CD8-positive, alpha-beta memory T cell (primary cell): ENCODE measurements at regions not wholly inside any gene's neighbourhood (a gene's known extent, or its start where the extent isn't known, plus 50 kb on each side); places are given as distances from the start of the nearest gene placed in this dataset.

Experiments used
- CTCF ChIA-PET: fragments of 350-600 bp; sonication (Branson Sonifier 250); formaldehyde crosslinking; loops from one replicate; lab custom pipeline; 2021; ENCODE audit warnings: antibody characterized with exemption; lab: Charles Lee
- POLR2A ChIA-PET: fragments of 350-600 bp; sonication (Branson Sonifier 250); formaldehyde crosslinking; loops from one replicate; lab custom pipeline; 2021; ENCODE audit warnings: antibody characterized with exemption; lab: Charles Lee
- DNase-seq, 5 donors: peaks; one replicate each; pipeline versions ENCODE4 v3.0.0 to v3.0.0-alpha.2; 2020 to 2022; ENCODE audit warnings: mixed read lengths in 1 of 5
- H3K27ac ChIP-seq: one replicate; pipeline ENCODE4 v1.7.0; 2013; ENCODE audit warnings: low read depth, mild to moderate bottlenecking, low read length, moderate library complexity
- H3K27me3 ChIP-seq: 2 replicates; pipeline ENCODE4 v1.7.0; 2013; ENCODE audit warnings: low read length, mild to moderate bottlenecking; ENCODE audit not compliant: insufficient read depth, poor library complexity, severe bottlenecking
- H3K36me3 ChIP-seq: 2 replicates; pipeline ENCODE4 v1.7.0; 2013; ENCODE audit warnings: mild to moderate bottlenecking, low read length, moderate library complexity; ENCODE audit not compliant: insufficient read depth
- H3K4me1 ChIP-seq: 2 replicates; pipeline ENCODE4 v1.7.0; 2013; ENCODE audit warnings: mild to moderate bottlenecking, low read length, moderate library complexity; ENCODE audit not compliant: insufficient read depth
- H3K4me3 ChIP-seq: 2 replicates; pipeline ENCODE4 v1.7.0; 2013; ENCODE audit warnings: mild to moderate bottlenecking, low read length
- H3K9me3 ChIP-seq: 2 replicates; pipeline ENCODE4 v1.7.0; 2013; ENCODE audit warnings: mild to moderate bottlenecking, low read length
- H3K27ac Mint-ChIP-seq, 8 donors: one replicate each; pipeline ENCODE4 v1.8.0; 2020 to 2021; ENCODE audit warnings: mixed read lengths in 8 of 8, mild to moderate bottlenecking in 6 of 8, inconsistent platforms in 3 of 8, moderate library complexity in 3 of 8
- H3K27me3 Mint-ChIP-seq, 2 donors: one replicate each; pipeline ENCODE4 v1.8.0; 2020 to 2021; ENCODE audit warnings: mixed read lengths in 2 of 2, mild to moderate bottlenecking in 1 of 2, moderate library complexity in 1 of 2
- H3K36me3 Mint-ChIP-seq, 3 donors: one replicate each; pipeline ENCODE4 v1.8.0; 2020 to 2021; ENCODE audit warnings: mixed read lengths in 3 of 3, inconsistent platforms in 1 of 3, mild to moderate bottlenecking in 1 of 3
- H3K4me1 Mint-ChIP-seq, 3 donors: one replicate each; pipeline ENCODE4 v1.8.0; 2020 to 2021; ENCODE audit warnings: mixed read lengths in 3 of 3, inconsistent platforms in 1 of 3, mild to moderate bottlenecking in 1 of 3
- H3K4me3 Mint-ChIP-seq, 7 donors: one replicate each; pipeline ENCODE4 v1.8.0; 2020 to 2021; ENCODE audit warnings: mixed read lengths in 7 of 7, mild to moderate bottlenecking in 6 of 7, moderate library complexity in 4 of 7, inconsistent platforms in 2 of 7
- H3K9me3 Mint-ChIP-seq, 5 donors: one replicate each; pipeline ENCODE4 v1.8.0; 2020 to 2022; ENCODE audit warnings: mixed read lengths in 5 of 5, mild to moderate bottlenecking in 3 of 5, moderate library complexity in 2 of 5, inconsistent platforms in 1 of 5

GRCh38 chr2:18198677-18199076, 320.2 kb downstream of the KCNS3 start:
- H3K4me3 ChIP-seq: no peak overlapping the region
- no peaks in the 10 kb centered on the region for H3K4me1 ChIP-seq
- Mint-ChIP-seq H3K9me3 (peaks cover 0 to 4% (median 0%) of the 10 kb centered on the region in 5 donors), H3K27ac (no peak overlapping the region), H3K27me3 (no peaks in the 10 kb centered on the region), H3K4me1 (no peaks in the 10 kb centered on the region), H3K36me3 (no peaks in the 10 kb centered on the region), H3K4me3 (no peak overlapping the region)
- ChIA-PET CTCF (no interaction called here), POLR2A (no interaction called here)
- H3K27ac ChIP-seq: no peak overlapping the region
- H3K36me3 ChIP-seq: no peaks in the 10 kb centered on the region
- H3K27me3 ChIP-seq: no peaks in the 10 kb centered on the region
- no peak for DNase-seq
- no peaks in the 10 kb centered on the region for H3K9me3 ChIP-seq

- no peak overlapping the region for H3K27ac ChIP-seq
- Mint-ChIP-seq H3K27ac (no peak overlapping the region), H3K36me3 (no peaks in the 10 kb centered on the region), H3K27me3 (no peaks in the 10 kb centered on the region), H3K9me3 (no peaks in the 10 kb centered on the region), H3K4me1 (no peaks in the 10 kb centered on the region), H3K4me3 (no peak overlapping the region)
- no peak for DNase-seq
- no peaks in the 10 kb centered on the region for H3K9me3 ChIP-seq
- no peaks in the 10 kb centered on the region for H3K36me3 ChIP-seq
- no peaks in the 10 kb centered on the region for H3K27me3 ChIP-seq
- H3K4me3 ChIP-seq: no peak overlapping the region
- ChIA-PET POLR2A (no interaction called here), CTCF (no interaction called here)
- no peaks in the 10 kb centered on the region for H3K4me1 ChIP-seq
These were observed 315.7 kb downstream of the KCNS3 start for GRCh38 chr2:18194161-18194560.

GRCh38 chr2:18186816-18187613, 308.5 kb downstream of the KCNS3 start:
- Mint-ChIP-seq H3K36me3 (no peaks in the 10 kb centered on the region), H3K9me3 (peaks cover 0 to 4% (median 0%) of the 10 kb centered on the region in 5 donors), H3K4me3 (no peak overlapping the region), H3K27ac (no peak overlapping the region), H3K4me1 (no peaks in the 10 kb centered on the region), H3K27me3 (peaks cover 0 to 11% of the 10 kb centered on the region in 2 donors)
- ChIA-PET CTCF (no interaction called here), POLR2A (no interaction called here)
- H3K27ac ChIP-seq: no peak overlapping the region
- no peaks in the 10 kb centered on the region for H3K4me1 ChIP-seq
- no peaks in the 10 kb centered on the region for H3K9me3 ChIP-seq
- no peak overlapping the region for H3K4me3 ChIP-seq
- H3K36me3 ChIP-seq: no peaks in the 10 kb centered on the region
- no peaks in the 10 kb centered on the region for H3K27me3 ChIP-seq
- no peak for DNase-seq

GRCh38 chr2:18182861-18183260, 304.4 kb downstream of the KCNS3 start:
- Mint-ChIP-seq H3K27me3 (peaks cover 2 to 8% of the 10 kb centered on the region in 2 donors), H3K27ac (no peak overlapping the region), H3K4me1 (no peaks in the 10 kb centered on the region), H3K36me3 (no peaks in the 10 kb centered on the region), H3K9me3 (peaks cover 0 to 7% (median 0%) of the 10 kb centered on the region in 5 donors), H3K4me3 (no peak overlapping the region)
- H3K27ac ChIP-seq: no peak overlapping the region
- ChIA-PET CTCF (no interaction called here), POLR2A (no interaction called here)
- DNase-seq: no peak
- no peaks in the 10 kb centered on the region for H3K27me3 ChIP-seq
- no peaks in the 10 kb centered on the region for H3K9me3 ChIP-seq
- H3K36me3 ChIP-seq: no peaks in the 10 kb centered on the region
- no peaks in the 10 kb centered on the region for H3K4me1 ChIP-seq
- no peak overlapping the region for H3K4me3 ChIP-seq

GRCh38 chr2:18180912-18181311, 302.4 kb downstream of the KCNS3 start:
- DNase-seq: no peak
- peaks cover 2 to 3% of the 10 kb centered on the region in 2 donors for H3K27me3 Mint-ChIP-seq
- ChIA-PET POLR2A (no interaction called here), CTCF (interaction anchor here (0.7 to 1.0 kb wide), 2 partner anchors 10 to 81 kb away, joined by 3 read pairs; no protein-coding TSS in a partner anchor)
- no peaks in the 10 kb centered on the region for H3K27me3 ChIP-seq
- peaks cover 0 to 7% (median 0%) of the 10 kb centered on the region in 5 donors for H3K9me3 Mint-ChIP-seq
- no peaks in the 10 kb centered on the region for H3K36me3 ChIP-seq
- no peak overlapping the region for H3K4me3 Mint-ChIP-seq
- no peaks in the 10 kb centered on the region for H3K36me3 Mint-ChIP-seq
- no peak overlapping the region for H3K27ac Mint-ChIP-seq
- no peaks in the 10 kb centered on the region for H3K9me3 ChIP-seq
- no peak overlapping the region for H3K27ac ChIP-seq
- H3K4me3 ChIP-seq: no peak overlapping the region
- no peaks in the 10 kb centered on the region for H3K4me1 Mint-ChIP-seq
- H3K4me1 ChIP-seq: no peaks in the 10 kb centered on the region

GRCh38 chr2:18180031-18180610, 301.7 kb downstream of the KCNS3 start:
- H3K9me3 ChIP-seq: no peaks in the 10 kb centered on the region
- Mint-ChIP-seq H3K27me3 (peaks cover 3% of the 10 kb centered on the region in 2 donors), H3K27ac (no peak overlapping the region), H3K36me3 (no peaks in the 10 kb centered on the region), H3K9me3 (peaks cover 0 to 4% (median 0%) of the 10 kb centered on the region in 5 donors), H3K4me1 (no peaks in the 10 kb centered on the region), H3K4me3 (no peak overlapping the region)
- POLR2A ChIA-PET: no interaction called here
- DNase-seq: no peak
- no peaks in the 10 kb centered on the region for H3K36me3 ChIP-seq
- no peak overlapping the region for H3K27ac ChIP-seq
- no peaks in the 10 kb centered on the region for H3K4me1 ChIP-seq
- H3K27me3 ChIP-seq: no peaks in the 10 kb centered on the region
- CTCF ChIA-PET: interaction anchor here (3.1 kb wide), 1 partner anchor 461 kb away, joined by 13 read pairs; no protein-coding TSS in a partner anchor
- no peak overlapping the region for H3K4me3 ChIP-seq

GRCh38 chr2:18178736-18179349, 300.4 kb downstream of the KCNS3 start:
- Histone ChIP-seq H3K9me3 (no peaks in the 10 kb centered on the region), H3K4me1 (no peaks in the 10 kb centered on the region), H3K27me3 (no peaks in the 10 kb centered on the region), H3K4me3 (no peak overlapping the region), H3K27ac (no peak overlapping the region), H3K36me3 (no peaks in the 10 kb centered on the region)
- ChIA-PET CTCF (interaction anchor here (1.3 to 3.1 kb wide), 2 partner anchors 11 to 459 kb away, joined by 3 to 13 read pairs; no protein-coding TSS in a partner anchor), POLR2A (no interaction called here)
- peaks cover 0 to 2% (median 0%) of the 10 kb centered on the region in 5 donors for H3K9me3 Mint-ChIP-seq
- no peak overlapping the region for H3K4me3 Mint-ChIP-seq
- DNase-seq: peak in 1 of 5 donors; percentile 3
- H3K27me3 Mint-ChIP-seq: peaks cover 3% of the 10 kb centered on the region in 2 donors
- no peaks in the 10 kb centered on the region for H3K36me3 Mint-ChIP-seq
- no peaks in the 10 kb centered on the region for H3K4me1 Mint-ChIP-seq
- H3K27ac Mint-ChIP-seq: no peak overlapping the region

GRCh38 chr2:18176679-18177215, 298.3 kb downstream of the KCNS3 start:
- no peak for DNase-seq
- Histone ChIP-seq H3K36me3 (no peaks in the 10 kb centered on the region), H3K27me3 (no peaks in the 10 kb centered on the region), H3K4me1 (no peaks in the 10 kb centered on the region), H3K4me3 (no peak overlapping the region), H3K27ac (no peak overlapping the region), H3K9me3 (no peaks in the 10 kb centered on the region)
- Mint-ChIP-seq H3K27me3 (peaks cover 0 to 3% of the 10 kb centered on the region in 2 donors), H3K9me3 (peaks cover 0 to 2% (median 0%) of the 10 kb centered on the region in 5 donors), H3K4me1 (no peaks in the 10 kb centered on the region), H3K36me3 (no peaks in the 10 kb centered on the region), H3K4me3 (no peak overlapping the region), H3K27ac (no peak overlapping the region)
- POLR2A ChIA-PET: no interaction called here
- CTCF ChIA-PET: interaction anchor here (3.1 kb wide), 1 partner anchor 457 kb away, joined by 13 read pairs; no protein-coding TSS in a partner anchor
